K562 (cell line): ENCODE measurements at regions not wholly inside any gene's neighbourhood (a gene's known extent, or its start where the extent isn't known, plus 50 kb on each side); places are given as distances from the start of the nearest gene placed in this dataset.

Experiments used
- ATAC-seq: fragments of 200-7000 bp; cut with Tn5 transposase; 3 replicates; pipeline ENCODE4 v1.9.1; 2020; ENCODE audit warnings: moderate library complexity
- BruUV-seq: library from RNA; stranded (reverse); fragments of 400-500 nt; replicated peaks from 2 replicates; lab custom pipeline; 2021; lab: Mats Ljungman, UMichigan
- CTCF ChIA-PET: fragments of 300-600 bp; formaldehyde crosslinking; extraction: SDS; loops from one replicate; lab custom pipeline; 2021; ENCODE audit warnings: low intra/inter-chr PET ratio; lab: Yijun Ruan, JAX
- POLR2A ChIA-PET: fragments of 300-600, 350-650 bp; sonication (Branson Sonifier 250); formaldehyde crosslinking; extraction: SDS; loops from one replicate; lab custom pipeline; 2021; ENCODE audit warnings: antibody characterized with exemption, inconsistent platforms; lab: Yijun Ruan, JAX
- DNase-seq, 4 experiments: peaks; one replicate each; pipeline versions ENCODE4 v3.0.0 to v3.0.0-alpha.2; 2011 to 2018; ENCODE audit warnings: low spot score in 3 of 4, mixed read lengths in 3 of 4; ENCODE audit errors: extremely low read depth in 1 of 4
- FAIRE-seq: peaks from 2 replicates; lab custom pipeline; 2011; peaks lifted over from hg19 to GRCh38; lab: Jason Lieb, UNC
- H2AFZ ChIP-seq: 2 replicates; pipeline ENCODE4 v1.6.0; 2011; ENCODE audit warnings: low read depth, low read length, control low read depth, inconsistent platforms
- H3K27ac ChIP-seq: fragments of 200-600 bp; 3 replicates; pipeline ENCODE4 v1.8.0; 2011; ENCODE audit warnings: low read depth, mild to moderate bottlenecking, control low read depth, inconsistent platforms, low read length, moderate library complexity, mixed read lengths; ENCODE audit errors: extremely low read depth
- H3K27me3 ChIP-seq, 2 experiments: fragments of 300-600 bp in 1 of 2; 2 replicates in 1 of 2; 3 replicates in 1 of 2; pipeline versions ENCODE4 v1.6.0 to v1.8.0; 2011; ENCODE audit warnings: inconsistent platforms in 2 of 2, low read length in 2 of 2, mild to moderate bottlenecking in 1 of 2, mixed read lengths in 1 of 2, moderate library complexity in 1 of 2; ENCODE audit not compliant: control insufficient read depth in 2 of 2, insufficient read depth in 2 of 2
- H3K36me3 ChIP-seq: fragments of 300-600 bp; 3 replicates; pipeline ENCODE4 v1.8.0; 2011; ENCODE audit warnings: mild to moderate bottlenecking, low read length, inconsistent platforms; ENCODE audit not compliant: control insufficient read depth, insufficient read depth
- H3K4me1 ChIP-seq, 2 experiments: fragments of 200-600 bp in 1 of 2; replicated peaks in 1 of 2; 2 replicates in 1 of 2; 3 replicates in 1 of 2; pipeline versions ENCODE4 v1.5.1 to v1.8.0; 2011; ENCODE audit warnings: inconsistent platforms in 2 of 2, low read length in 2 of 2, mild to moderate bottlenecking in 1 of 2, mixed read lengths in 1 of 2, moderate library complexity in 1 of 2; ENCODE audit not compliant: control insufficient read depth in 2 of 2, insufficient read depth in 2 of 2
- H3K4me2 ChIP-seq: 2 replicates; pipeline ENCODE4 v1.6.1; 2011; ENCODE audit warnings: low read length, control low read depth, inconsistent platforms, mixed read lengths; ENCODE audit not compliant: insufficient read depth
- H3K4me3 ChIP-seq: fragments of 200-600 bp; sonication (generic), shearing (Covaris generic); 2 replicates; pipeline ENCODE4 v1.5.1; 2016; ENCODE audit warnings: control low read depth, inconsistent platforms
- H3K79me2 ChIP-seq: fragments of 200-600 bp; 3 replicates; pipeline ENCODE4 v1.8.0; 2011; ENCODE audit warnings: low read length, inconsistent platforms; ENCODE audit not compliant: control insufficient read depth, insufficient read depth
- H3K9ac ChIP-seq, 2 experiments: 2 replicates each; pipeline versions ENCODE4 v1.6.0 to v1.6.1; 2011; ENCODE audit warnings: low read depth in 2 of 2, low read length in 2 of 2, control low read depth in 1 of 2, inconsistent platforms in 1 of 2, mild to moderate bottlenecking in 1 of 2, mixed read lengths in 1 of 2; ENCODE audit not compliant: insufficient read depth in 1 of 2
- H3K9me1 ChIP-seq: one replicate; pipeline ENCODE4 v1.6.0; 2011; ENCODE audit warnings: inconsistent platforms, mild to moderate bottlenecking, low read length, moderate library complexity; ENCODE audit not compliant: control insufficient read depth, insufficient read depth
- H3K9me3 ChIP-seq: replicated peaks from 2 replicates; pipeline ENCODE4 v1.5.1; 2011; ENCODE audit warnings: low read depth, low read length, inconsistent platforms; ENCODE audit not compliant: control insufficient read depth, insufficient read depth
- H4K20me1 ChIP-seq: replicated peaks from 2 replicates; pipeline ENCODE4 v1.6.1; 2011; ENCODE audit warnings: low read length, inconsistent platforms, mixed read lengths; ENCODE audit not compliant: control insufficient read depth, insufficient read depth
- BCL6 ChIP-seq: fragments of 250-450 bp; sonication (Bioruptor Pico); IDR thresholded peaks from 2 replicates; pipeline ENCODE4 v1.4.0; 2020
- CBFA2T3 ChIP-seq: fragments of 450-650 bp; IDR thresholded peaks from 2 replicates; pipeline ENCODE4 v1.6.1; 2017
- CBFB ChIP-seq: sonication (generic); formaldehyde crosslinking; IDR thresholded peaks from 2 replicates; pipeline ENCODE4 v1.4.0; 2020; ENCODE audit warnings: mild to moderate bottlenecking, missing genetic modification reagents
- CHD2 ChIP-seq: IDR thresholded peaks from 2 replicates; pipeline ENCODE4 v1.6.1; 2011; ENCODE audit warnings: low read depth, low read length
- FOXM1 ChIP-seq, 2 experiments: fragments of 450-650 bp in 1 of 2; sonication (generic) in 1 of 2; formaldehyde crosslinking in 1 of 2; IDR thresholded peaks; 2 replicates each; pipeline versions ENCODE4 v1.6.1 to v1.9.0; 2017 to 2022; ENCODE audit warnings: low read depth in 2 of 2, mild to moderate bottlenecking in 2 of 2, missing genetic modification reagents in 1 of 2, moderate library complexity in 1 of 2
- HINFP ChIP-seq: fragments of 450-650 bp; conservative IDR thresholded peaks from 2 replicates; pipeline ENCODE4 v1.6.1; 2016; ENCODE audit warnings: missing genetic modification characterization, low read depth, mild to moderate bottlenecking, control low read depth, missing compliant biosample characterization
- HNRNPH1 ChIP-seq: fragments of 200-400 bp; formaldehyde crosslinking; optimal IDR thresholded peaks from 2 replicates; pipeline ENCODE3; 2017; ENCODE audit warnings: low read depth, mild to moderate bottlenecking, low read length, moderate library complexity
- MLLT1 ChIP-seq, 2 experiments: fragments of 450-650 bp; IDR thresholded peaks; 2 replicates each; pipeline ENCODE4 v1.6.1; 2016
- NR4A1 ChIP-seq, 2 experiments: fragments of 250-450 bp in 1 of 2; fragments of 450-650 bp in 1 of 2; sonication (Bioruptor Pico) in 1 of 2; IDR thresholded peaks; 2 replicates each; pipeline versions ENCODE4 v1.4.0 to v1.6.1; 2016 to 2020; ENCODE audit warnings: mild to moderate bottlenecking in 2 of 2, missing compliant biosample characterization in 1 of 2, missing genetic modification characterization in 1 of 2, moderate library complexity in 1 of 2
- PATZ1 ChIP-seq: fragments of 250-450 bp; sonication (Bioruptor Pico); IDR thresholded peaks from 2 replicates; pipeline ENCODE4 v1.5.0; 2020; ENCODE audit warnings: mild to moderate bottlenecking, borderline replicate concordance
- PHF20 ChIP-seq: fragments of 450-650 bp; IDR thresholded peaks from 2 replicates; pipeline ENCODE4 v1.6.1; 2018; ENCODE audit not compliant: partially characterized antibody
- RBM15 ChIP-seq: fragments of 200-400 bp; formaldehyde crosslinking; IDR thresholded peaks from 2 replicates; pipeline ENCODE4 v1.6.1; 2018; ENCODE audit warnings: mild to moderate bottlenecking, low read length, moderate library complexity; ENCODE audit not compliant: insufficient read depth
- RBM39 ChIP-seq: fragments of 200-400 bp; formaldehyde crosslinking; optimal IDR thresholded peaks from 2 replicates; pipeline ENCODE3; 2018; ENCODE audit warnings: low read depth, low read length
- SMARCA5 ChIP-seq: fragments of 450-650 bp; IDR thresholded peaks from 2 replicates; pipeline ENCODE4 v1.6.1; 2016
- SMARCC2 ChIP-seq: fragments of 450-650 bp; IDR thresholded peaks from 2 replicates; pipeline ENCODE4 v1.6.1; 2017; ENCODE audit warnings: antibody characterized with exemption, moderate library complexity, mild to moderate bottlenecking, low read depth
- ZBTB2 ChIP-seq: fragments of 450-650 bp; IDR thresholded peaks from 2 replicates; pipeline ENCODE4 v1.6.1; 2016; ENCODE audit warnings: antibody characterized with exemption
- ZNF584 ChIP-seq: fragments of 200-800 bp; sonication (Bioruptor generic); IDR thresholded peaks from 2 replicates; pipeline ENCODE4 v1.6.1; 2016; ENCODE audit warnings: low read depth, mild to moderate bottlenecking, missing genetic modification characterization, missing compliant biosample characterization
- whole genome bisulfite sequencing: fragments of 100-300 bp; shearing (Covaris generic); methylation state at CpG from one replicate; pipeline ENCODE4 v1.1.6; 2016; ENCODE audit warnings: low coverage, mixed read lengths; ENCODE audit not compliant: insufficient coverage; ENCODE audit errors: missing lambda C conversion rate; 5-methylcytosine and 5-hydroxymethylcytosine counted together
- in situ Hi-C: fragments of 300-500 bp; cut with MboI; formaldehyde crosslinking; loops from 4 replicates; pipeline ENCODE4 v1.15.0; 2018; ENCODE audit warnings: inconsistent platforms, mixed read lengths
- intact Hi-C: fragments of 100-400 bp; cut with micrococcal nuclease; formaldehyde crosslinking; loops from 2 replicates; pipeline ENCODE4 v1.14.2; 2022

GRCh38 chrX:43585922-43586321 is 70.2 kb upstream of the MAOA start:
- in situ Hi-C loops (no loop called here), intact Hi-C loops (no loop called here)
- no peaks in the 10 kb centered on the region for H4K20me1 ChIP-seq
- no peak overlapping the region for H2AFZ ChIP-seq
- no peaks in the 10 kb centered on the region for H3K36me3 ChIP-seq
- no peaks in the 10 kb centered on the region for H3K9me3 ChIP-seq
- no peaks in the 10 kb centered on the region for H3K79me2 ChIP-seq
- H3K27ac ChIP-seq, result no peak overlapping the region
- POLR2A ChIA-PET, result no interaction called here
- H3K4me1 ChIP-seq, result no peaks in the 10 kb centered on the region
- FAIRE-seq (no peak), ATAC-seq (no peak), DNase-seq (no peak)
- no TSS peak for BruUV-seq
- no peak overlapping the region for H3K9ac ChIP-seq
- no peaks in the 10 kb centered on the region for H3K9me1 ChIP-seq
- 10% methylated on average over 1 of the region's 1 CpG for WGBS
- CTCF ChIA-PET, result no interaction called here
- H3K4me3 ChIP-seq, result no peak overlapping the region
- H3K4me2 ChIP-seq, result no peak overlapping the region
- H3K27me3 ChIP-seq, result no peaks in the 10 kb centered on the region
- no peak for TF ChIP-seq ZNF584
- TF ChIP-seq HNRNPH1, result no peak
- no peak for TF ChIP-seq RBM39
- no peak for TF ChIP-seq PATZ1
- TF ChIP-seq CBFB (CRISPR knock-in tag), result no peak
- TF ChIP-seq ZBTB2, result no peak
- TF ChIP-seq MLLT1 (IDR thresholded peaks at IDR 0.05), result no peak
- no peak for TF ChIP-seq BCL6
- no peak for TF ChIP-seq HINFP (tag)
- no peak for TF ChIP-seq RBM15
- TF ChIP-seq SMARCA5, result no peak
- no peak for TF ChIP-seq CHD2
- no peak for TF ChIP-seq CBFA2T3
- TF ChIP-seq NR4A1 (CRISPR knock-in tag; IDR thresholded peaks at IDR 0.05), result no peak
- TF ChIP-seq NR4A1 (tag; IDR thresholded peaks at IDR 0.05), result no peak
- TF ChIP-seq SMARCC2, result no peak
- no peak for TF ChIP-seq FOXM1 (IDR thresholded peaks at IDR 0.05; ENCODE audit: low read depth)
- no peak for TF ChIP-seq FOXM1 (CRISPR knock-in tag; IDR thresholded peaks at IDR 0.05; ENCODE audit: low read depth)
- TF ChIP-seq PHF20, result no peak
